Common myeloid progenitor, CD34-positive (primary cell): ENCODE measurements at regions not wholly inside any gene's neighbourhood (a gene's known extent, or its start where the extent isn't known, plus 50 kb on each side); places are given as distances from the start of the nearest gene placed in this dataset.

Experiments
- CTCF ChIA-PET: fragments of 350-600 bp; sonication (Branson Sonifier 250); formaldehyde crosslinking; loops from one replicate; lab custom pipeline; 2021; ENCODE audit warnings: antibody characterized with exemption; lab: Charles Lee
- POLR2A ChIA-PET: fragments of 350-600 bp; sonication (Branson Sonifier 250); formaldehyde crosslinking; loops from one replicate; lab custom pipeline; 2021; ENCODE audit warnings: antibody characterized with exemption; lab: Charles Lee
- DNase-seq, 3 donors: peaks; one replicate each; pipeline versions ENCODE4 v3.0.0 to v3.0.0-alpha.2; 2013
- H3K27ac ChIP-seq, 2 experiments: 1 replicate in 1 of 2; 2 replicates in 1 of 2; pipeline ENCODE4 v1.7.0; 2013; ENCODE audit warnings: inconsistent platforms in 2 of 2, low read length in 2 of 2, mild to moderate bottlenecking in 2 of 2, low read depth in 1 of 2, moderate library complexity in 1 of 2; ENCODE audit not compliant: severe bottlenecking in 2 of 2, insufficient read depth in 1 of 2, poor library complexity in 1 of 2
- H3K27me3 ChIP-seq, 5 experiments: replicated peaks in 2 of 5; 1 replicate in 3 of 5; 2 replicates in 2 of 5; pipeline versions ENCODE4 v1.6.1 to v1.7.0; 2013; ENCODE audit warnings: low read length in 4 of 5, mild to moderate bottlenecking in 2 of 5, moderate library complexity in 2 of 5, inconsistent platforms in 1 of 5; ENCODE audit not compliant: insufficient read depth in 5 of 5, control insufficient read depth in 4 of 5
- H3K36me3 ChIP-seq, 4 experiments: 1 replicate in 2 of 4; 2 replicates in 2 of 4; pipeline versions ENCODE4 v1.6.1 to v1.7.0; 2013; ENCODE audit warnings: low read length in 3 of 4, control low read depth in 1 of 4, mild to moderate bottlenecking in 1 of 4; ENCODE audit not compliant: control insufficient read depth in 4 of 4, insufficient read depth in 4 of 4
- H3K4me1 ChIP-seq, 4 experiments: 1 replicate in 3 of 4; 2 replicates in 1 of 4; pipeline versions ENCODE4 v1.6.1 to v1.7.1; 2013; ENCODE audit warnings: low read length in 3 of 4, mild to moderate bottlenecking in 3 of 4, control low read depth in 1 of 4, inconsistent platforms in 1 of 4, moderate library complexity in 1 of 4; ENCODE audit not compliant: control insufficient read depth in 4 of 4, insufficient read depth in 4 of 4; ENCODE audit errors: control extremely low read depth in 1 of 4
- H3K4me3 ChIP-seq, 7 experiments: 1 replicate in 4 of 7; 2 replicates in 3 of 7; pipeline versions ENCODE4 v1.5.1 to v1.7.0; 2013; ENCODE audit warnings: mild to moderate bottlenecking in 7 of 7, low read length in 6 of 7, moderate library complexity in 6 of 7, inconsistent platforms in 2 of 7, low read depth in 2 of 7, control low read depth in 1 of 7; ENCODE audit not compliant: insufficient read depth in 4 of 7, control insufficient read depth in 1 of 7; ENCODE audit errors: extremely low read depth in 1 of 7
- H3K9me3 ChIP-seq, 5 experiments: 1 replicate in 4 of 5; 2 replicates in 1 of 5; pipeline versions ENCODE4 v1.6.1 to v1.7.1; 2013; ENCODE audit warnings: low read length in 4 of 5, mild to moderate bottlenecking in 2 of 5, inconsistent platforms in 1 of 5, low read depth in 1 of 5, moderate library complexity in 1 of 5; ENCODE audit not compliant: control insufficient read depth in 4 of 5, insufficient read depth in 2 of 5; ENCODE audit errors: control extremely low read depth in 1 of 5
- WGBS: methylation state at CpG from one replicate; pipeline ENCODE4 v1.1.5; 2013; ENCODE audit not compliant: insufficient coverage; 5-methylcytosine and 5-hydroxymethylcytosine counted together

DNA sequence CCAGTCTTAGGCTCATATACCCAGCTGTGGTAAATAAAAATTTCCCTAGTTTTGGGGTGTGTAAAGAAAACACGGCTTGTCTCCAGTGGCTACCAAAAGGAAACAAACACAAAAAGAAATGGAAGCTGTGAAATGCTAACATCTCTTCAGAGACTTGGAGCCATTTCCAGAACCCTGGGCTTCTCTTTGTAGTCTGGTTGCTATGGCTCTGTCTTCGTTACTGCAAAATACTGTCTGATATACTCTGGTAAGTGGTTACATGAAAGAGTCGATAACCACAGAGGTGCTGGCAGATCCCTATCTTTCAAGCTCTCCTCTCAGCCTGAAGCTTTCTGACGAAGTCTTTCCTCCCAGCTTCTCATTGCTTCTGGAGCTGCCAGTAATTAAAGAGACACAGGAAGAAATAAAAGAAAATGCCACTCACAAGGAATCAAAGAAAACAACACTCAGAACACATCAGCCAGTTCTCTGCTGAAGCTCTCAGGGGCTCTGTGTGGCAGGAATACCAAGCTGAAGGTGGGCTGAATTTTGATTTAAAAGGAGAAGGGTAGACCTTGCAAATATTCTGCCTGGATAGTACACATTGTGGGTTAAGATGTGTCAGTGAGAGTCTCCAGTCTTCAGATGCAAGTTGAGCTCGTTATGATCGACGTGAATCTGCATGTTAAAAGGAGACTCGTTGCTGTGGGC is 107.6 kb upstream of the FAM9C start:
- no peaks in the 10 kb centered on the region for H3K36me3 ChIP-seq
- peaks cover 0 to 3% (median 0%) of the 10 kb centered on the region in 5 experiments for H3K27me3 ChIP-seq
- 82% methylated on average over 6 of the region's 8 CpGs for WGBS
- H3K9me3 ChIP-seq = peaks cover 0 to 17% (median 4%) of the 10 kb centered on the region in 5 experiments
- ChIA-PET CTCF (interaction anchor here (1.7 kb wide), 1 partner anchor 28 kb away, joined by 4 read pairs; no protein-coding TSS in a partner anchor), POLR2A (no interaction called here)
- DNase-seq = peak; percentile 40 to 86 (median 79)
- H3K4me3 ChIP-seq = no peak overlapping the region
- H3K4me1 ChIP-seq = peaks cover 0 to 2% (median 0%) of the 10 kb centered on the region in 4 experiments
- H3K27ac ChIP-seq = peak overlapping the region; percentile 33 to 75

DNA sequence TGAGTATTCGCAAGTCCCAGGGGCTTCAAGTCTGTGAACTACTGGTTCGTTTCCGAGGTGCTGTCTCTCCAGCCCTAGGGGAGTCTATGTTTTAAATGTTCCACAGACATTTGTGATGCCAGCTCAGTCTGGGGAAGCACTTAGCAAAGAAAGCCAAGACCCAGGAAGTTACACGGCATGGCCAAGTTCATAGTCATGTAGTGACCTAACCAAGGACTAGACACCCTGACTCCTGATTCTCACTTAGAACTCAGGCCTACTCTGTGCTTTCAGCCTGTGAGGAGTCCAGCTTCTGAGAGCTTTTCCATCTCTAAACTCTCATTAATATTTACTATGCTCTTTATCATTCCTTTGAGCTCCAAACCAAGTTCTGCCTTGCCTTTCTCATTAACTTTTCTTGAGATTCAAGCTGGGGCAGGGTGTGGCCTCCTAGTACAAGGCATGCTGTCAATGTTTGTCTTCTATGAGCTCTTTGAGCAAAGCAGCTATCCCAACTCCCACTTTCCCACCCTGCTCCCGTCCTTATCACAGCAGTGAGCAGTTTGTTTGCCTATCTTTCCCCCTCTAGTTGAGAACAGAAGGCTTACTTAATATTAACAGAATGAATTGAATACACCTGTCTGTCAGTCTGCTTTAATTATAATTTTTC is 105.4 kb upstream of the FAM9C start:
- Histone ChIP-seq H3K4me3 (no peak overlapping the region), H3K27me3 (peaks cover 0 to 3% (median 0%) of the 10 kb centered on the region in 5 experiments), H3K27ac (no peak overlapping the region), H3K36me3 (no peaks in the 10 kb centered on the region), H3K4me1 (peaks cover 0 to 2% (median 0%) of the 10 kb centered on the region in 4 experiments), H3K9me3 (peaks cover 2 to 20% (median 8%) of the 10 kb centered on the region in 5 experiments)
- 81% methylated on average over 4 of the region's 5 CpGs for WGBS
- no peak for DNase-seq
- ChIA-PET POLR2A (no interaction called here), CTCF (interaction anchor here (1.1 kb wide), 1 partner anchor 10 kb away, joined by 3 read pairs; no protein-coding TSS in a partner anchor)

DNA sequence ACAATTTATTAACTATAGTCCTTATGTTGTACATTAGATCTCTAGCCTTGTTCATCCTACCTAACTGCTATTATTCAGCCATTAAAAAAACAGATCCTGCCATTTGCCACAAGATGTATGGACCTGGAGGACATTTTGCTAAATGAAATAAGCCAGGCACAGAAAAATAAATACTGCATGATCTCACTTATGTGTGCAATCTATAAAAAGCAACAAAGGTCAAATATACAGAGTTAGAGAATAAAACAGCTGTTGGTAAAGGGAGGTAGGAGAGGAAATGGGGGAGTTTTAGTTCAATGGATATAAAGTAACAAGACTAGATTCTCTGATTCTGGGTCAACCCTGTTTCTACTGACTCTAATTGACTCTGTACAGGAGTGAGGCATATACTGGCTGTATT is 103.3 kb upstream of the FAM9C start:
- H3K9me3 ChIP-seq = peaks cover 2 to 10% (median 7%) of the 10 kb centered on the region in 5 experiments
- no peak for DNase-seq
- peaks cover 0 to 5% (median 2%) of the 10 kb centered on the region in 4 experiments for H3K4me1 ChIP-seq
- peaks cover 0 to 3% (median 0%) of the 10 kb centered on the region in 5 experiments for H3K27me3 ChIP-seq
- POLR2A ChIA-PET = no interaction called here
- H3K4me3 ChIP-seq = no peak overlapping the region
- CTCF ChIA-PET = no interaction called here
- H3K36me3 ChIP-seq = no peaks in the 10 kb centered on the region
- H3K27ac ChIP-seq = no peak overlapping the region

DNA sequence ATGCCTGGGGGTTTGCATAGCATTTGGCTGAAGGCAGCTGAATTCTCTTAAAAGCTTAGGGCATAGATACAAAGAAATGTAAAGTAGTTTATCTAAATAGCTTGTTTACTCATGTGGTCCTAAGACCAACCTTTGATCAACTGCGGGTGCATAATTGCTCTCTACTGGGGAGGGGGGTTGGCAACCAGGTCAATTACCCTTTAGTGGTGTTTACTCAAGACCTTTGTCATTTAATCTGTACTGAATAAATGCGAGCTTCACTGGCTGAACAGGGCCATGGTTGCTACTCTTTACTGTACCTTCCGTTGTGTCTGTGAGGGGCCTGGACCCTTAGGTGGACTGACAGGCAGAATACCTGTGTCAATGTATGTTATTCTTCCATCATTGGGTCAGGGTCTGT is 102.7 kb upstream of the FAM9C start:
- ChIA-PET POLR2A (no interaction called here), CTCF (no interaction called here)
- no peak overlapping the region for H3K27ac ChIP-seq
- no peak overlapping the region for H3K4me3 ChIP-seq
- WGBS = 100% methylated on average over 1 of the region's 3 CpGs
- H3K36me3 ChIP-seq = no peaks in the 10 kb centered on the region
- peaks cover 0 to 3% (median 0%) of the 10 kb centered on the region in 5 experiments for H3K27me3 ChIP-seq
- peaks cover 0 to 7% (median 2%) of the 10 kb centered on the region in 4 experiments for H3K4me1 ChIP-seq
- peaks cover 0 to 10% (median 7%) of the 10 kb centered on the region in 5 experiments for H3K9me3 ChIP-seq
- DNase-seq = no peak

GRCh38 chrX:13144927-13145655 is 100.7 kb upstream of the FAM9C start:
- CTCF ChIA-PET = interaction anchor here (1.0 kb wide), 1 partner anchor 102 kb away, joined by 3 read pairs; no protein-coding TSS in a partner anchor
- H3K27ac ChIP-seq = no peak overlapping the region
- DNase-seq = no peak
- H3K9me3 ChIP-seq = peaks cover 0 to 10% (median 8%) of the 10 kb centered on the region in 5 experiments
- H3K4me1 ChIP-seq = peaks cover 0 to 6% (median 2%) of the 10 kb centered on the region in 4 experiments
- peaks cover 0 to 3% (median 0%) of the 10 kb centered on the region in 5 experiments for H3K27me3 ChIP-seq
- POLR2A ChIA-PET = no interaction called here
- WGBS = no CpG with 5 or more reads among the region's 1 CpG
- no peak overlapping the region for H3K4me3 ChIP-seq
- no peaks in the 10 kb centered on the region for H3K36me3 ChIP-seq

DNA sequence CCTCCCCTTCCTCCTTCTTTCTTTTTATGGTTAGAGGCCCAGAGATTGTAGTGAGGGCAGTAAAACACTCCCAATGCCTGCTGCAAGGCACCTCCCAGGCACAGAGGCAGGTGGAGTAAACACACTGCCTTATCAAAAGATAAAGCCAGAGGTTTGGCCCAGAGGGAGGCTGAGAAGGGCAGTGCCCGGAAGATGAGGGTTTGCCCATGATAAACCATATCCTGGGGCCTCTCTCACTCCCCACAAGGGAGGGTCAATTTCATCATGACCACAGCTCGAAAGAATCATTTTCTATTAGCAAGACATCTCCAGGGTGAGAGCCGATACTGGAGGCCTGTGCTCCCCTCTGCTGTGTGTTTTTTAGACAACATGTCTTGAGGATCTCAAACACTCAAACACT is 98.5 kb upstream of the FAM9C start:
- DNase-seq = peak; percentile 22 to 57 (median 47)
- CTCF ChIA-PET = no interaction called here
- POLR2A ChIA-PET = no interaction called here

More for the DNA sequence above, 98.5 kb upstream of the FAM9C start:
- Histone ChIP-seq H3K9me3 (peaks cover 3 to 20% (median 8%) of the 10 kb centered on the region in 5 experiments), H3K4me3 (no peak overlapping the region), H3K4me1 (peaks cover 0 to 6% (median 2%) of the 10 kb centered on the region in 4 experiments), H3K27me3 (no peaks in the 10 kb centered on the region), H3K36me3 (no peaks in the 10 kb centered on the region), H3K27ac (no peak overlapping the region)
- WGBS = 53% methylated on average over 3 of the region's 3 CpGs
